ENCODE measurements at regions not wholly inside any gene's neighbourhood (a gene's known extent, or its start where the extent isn't known, plus 50 kb on each side); places are given as distances from the start of the nearest gene placed in this dataset.
A peak's percentile ranks its signal among the peaks of the same experiment; 100 is the strongest.

GRCh38 chr16:64234200-64234599 is 887.7 kb downstream of the CDH11 start:
- no peak for TF ChIP-seq CTCF (IDR thresholded peaks at IDR 0.05; ENCODE audit: low read depth, low read length)
- no peak for DNase-seq (ENCODE audit: low read depth, low spot score)
- in situ Hi-C loops (cut with HindIII; ENCODE audit: low sequenced_read_pairs) = no loop called here
- no peak overlapping the region for H3K4me3 ChIP-seq (ENCODE audit: low read depth, low read length)

GRCh38 chr16:64225696-64226095 is 896.2 kb downstream of the CDH11 start:
- H3K4me3 ChIP-seq (ENCODE audit: low read depth, low read length) = no peak overlapping the region
- no peak for DNase-seq (ENCODE audit: low read depth, low spot score)
- in situ Hi-C loops (cut with HindIII; ENCODE audit: low sequenced_read_pairs) = no loop called here
- no peak for TF ChIP-seq CTCF (IDR thresholded peaks at IDR 0.05; ENCODE audit: low read depth, low read length)

GRCh38 chr16:64225036-64225435 is 896.8 kb downstream of the CDH11 start:
- in situ Hi-C loops (cut with HindIII; ENCODE audit: low sequenced_read_pairs) = no loop called here
- H3K4me3 ChIP-seq (ENCODE audit: low read depth, low read length) = no peak overlapping the region
- no peak for DNase-seq (ENCODE audit: low read depth, low spot score)
- TF ChIP-seq CTCF (IDR thresholded peaks at IDR 0.05; ENCODE audit: low read depth, low read length) = no peak

GRCh38 chr16:64217789-64218535 is 903.9 kb downstream of the CDH11 start:
- in situ Hi-C loops (cut with HindIII; ENCODE audit: low sequenced_read_pairs) = no loop called here
- no peak for TF ChIP-seq CTCF (IDR thresholded peaks at IDR 0.05; ENCODE audit: low read depth, low read length)
- DNase-seq (ENCODE audit: low read depth, low spot score) = no peak
- no peak overlapping the region for H3K4me3 ChIP-seq (ENCODE audit: low read depth, low read length)

GRCh38 chr16:64215730-64216129 is 906.1 kb downstream of the CDH11 start:
- DNase-seq (ENCODE audit: low read depth, low spot score) = no peak
- H3K4me3 ChIP-seq (ENCODE audit: low read depth, low read length) = no peak overlapping the region
- in situ Hi-C loops (cut with HindIII; ENCODE audit: low sequenced_read_pairs) = no loop called here
- TF ChIP-seq CTCF (IDR thresholded peaks at IDR 0.05; ENCODE audit: low read depth, low read length) = no peak

GRCh38 chr16:64211331-64211730 is 910.5 kb downstream of the CDH11 start:
- peak; percentile 15 for DNase-seq (ENCODE audit: low read depth, low spot score)
- no peak for TF ChIP-seq CTCF (IDR thresholded peaks at IDR 0.05; ENCODE audit: low read depth, low read length)
- in situ Hi-C loops (cut with HindIII; ENCODE audit: low sequenced_read_pairs) = no loop called here
- H3K4me3 ChIP-seq (ENCODE audit: low read depth, low read length) = no peak overlapping the region
